Stimulated activated naive B cell treated with anti-CD40 and anti-IgM and Interleukin-4, amounts not matched to agents 10 μg/mL and 1 μg/mL and 100 μg/mL, for 72 hours (primary cell): ENCODE measurements at regions not wholly inside any gene's neighbourhood (a gene's known extent, or its start where the extent isn't known, plus 50 kb on each side); places are given as distances from the start of the nearest gene placed in this dataset.

Source experiments
- ATAC-seq, 2 donors: fragments of 150-1000 bp; cut with Tn5 transposase; replicated peaks; 2 replicates each; pipeline ENCODE4 v1.10.0; 2021; ENCODE audit warnings: moderate library complexity in 1 of 2
- DNase-seq: peaks from one replicate; pipeline ENCODE4 v3.0.0; 2021
- H3K27ac Mint-ChIP-seq: one replicate; pipeline ENCODE4 v1.8.0; 2022; ENCODE audit warnings: mild to moderate bottlenecking, mixed read lengths
- H3K27me3 Mint-ChIP-seq, 2 donors: one replicate each; pipeline ENCODE4 v1.8.0; 2022; ENCODE audit warnings: mixed read lengths in 2 of 2
- H3K36me3 Mint-ChIP-seq, 2 donors: one replicate each; pipeline ENCODE4 v1.8.0; 2022; ENCODE audit warnings: mixed read lengths in 2 of 2, mild to moderate bottlenecking in 1 of 2
- H3K4me1 Mint-ChIP-seq, 2 donors: one replicate each; pipeline ENCODE4 v1.8.0; 2022; ENCODE audit warnings: mixed read lengths in 2 of 2, mild to moderate bottlenecking in 1 of 2
- H3K4me3 Mint-ChIP-seq, 2 donors: one replicate each; pipeline ENCODE4 v1.8.0; 2022; ENCODE audit warnings: mild to moderate bottlenecking in 2 of 2, mixed read lengths in 2 of 2, moderate library complexity in 1 of 2
- H3K9me3 Mint-ChIP-seq, 2 donors: one replicate each; pipeline ENCODE4 v1.8.0; 2022; ENCODE audit warnings: mixed read lengths in 2 of 2, mild to moderate bottlenecking in 1 of 2

DNA sequence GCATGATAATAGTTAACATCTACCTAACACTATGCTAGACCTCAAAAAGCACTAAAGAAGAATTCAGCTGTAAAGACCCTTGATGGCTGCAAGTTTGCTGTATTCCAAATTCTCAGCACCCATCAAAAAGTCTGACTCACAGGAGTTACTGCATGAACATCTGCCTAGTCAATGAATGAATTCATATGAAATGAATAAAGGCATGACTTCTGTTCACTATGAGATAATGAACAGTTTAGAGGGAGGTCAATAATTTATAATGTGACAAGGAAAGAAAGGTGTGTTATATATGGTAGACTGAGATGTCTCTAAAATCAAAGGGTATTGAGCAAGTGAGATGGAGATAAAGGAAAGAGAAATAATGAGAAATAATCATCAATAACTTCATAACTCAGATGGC is 508.2 kb upstream of the TGFBR2 start:
- no peaks in the 10 kb centered on the region for H3K4me1 Mint-ChIP-seq
- H3K36me3 Mint-ChIP-seq, result no peaks in the 10 kb centered on the region
- H3K27me3 Mint-ChIP-seq, result peaks cover 0 to 3% of the 10 kb centered on the region in 2 donors
- no peak for ATAC-seq
- H3K27ac Mint-ChIP-seq, result no peak overlapping the region
- peaks cover 0 to 2% of the 10 kb centered on the region in 2 donors for H3K9me3 Mint-ChIP-seq
- H3K4me3 Mint-ChIP-seq, result no peak overlapping the region
- DNase-seq, result no peak

GRCh38 chr3:30098653-30099455 is 507.5 kb upstream of the TGFBR2 start:
- Mint-ChIP-seq H3K9me3 (peaks cover 0 to 2% of the 10 kb centered on the region in 2 donors), H3K4me3 (no peak overlapping the region), H3K27me3 (peaks cover 0 to 3% of the 10 kb centered on the region in 2 donors), H3K27ac (no peak overlapping the region), H3K4me1 (no peaks in the 10 kb centered on the region), H3K36me3 (no peaks in the 10 kb centered on the region)
- DNase-seq (no peak), ATAC-seq (peak in 1 of 2 donors; percentile 44)

- no peak for DNase-seq
- H3K27ac Mint-ChIP-seq, result no peak overlapping the region
- H3K4me1 Mint-ChIP-seq, result no peaks in the 10 kb centered on the region
- peaks cover 6 to 11% of the 10 kb centered on the region in 2 donors for H3K9me3 Mint-ChIP-seq
- ATAC-seq, result no peak
- peaks cover 2 to 6% of the 10 kb centered on the region in 2 donors for H3K36me3 Mint-ChIP-seq
- H3K4me3 Mint-ChIP-seq, result no peak overlapping the region
- peaks cover 3 to 6% of the 10 kb centered on the region in 2 donors for H3K27me3 Mint-ChIP-seq
Observed at GRCh38 chr3:30102356-30102755, 504.0 kb upstream of the TGFBR2 start.

GRCh38 chr3:30103186-30103585 is 503.2 kb upstream of the TGFBR2 start:
- H3K27ac Mint-ChIP-seq, result no peak overlapping the region
- no peaks in the 10 kb centered on the region for H3K4me1 Mint-ChIP-seq
- ATAC-seq (no peak), DNase-seq (no peak)
- H3K4me3 Mint-ChIP-seq, result no peak overlapping the region
- H3K36me3 Mint-ChIP-seq, result peaks cover 2 to 6% of the 10 kb centered on the region in 2 donors
- peaks cover 5 to 11% of the 10 kb centered on the region in 2 donors for H3K9me3 Mint-ChIP-seq
- H3K27me3 Mint-ChIP-seq, result peaks cover 3 to 6% of the 10 kb centered on the region in 2 donors

DNA sequence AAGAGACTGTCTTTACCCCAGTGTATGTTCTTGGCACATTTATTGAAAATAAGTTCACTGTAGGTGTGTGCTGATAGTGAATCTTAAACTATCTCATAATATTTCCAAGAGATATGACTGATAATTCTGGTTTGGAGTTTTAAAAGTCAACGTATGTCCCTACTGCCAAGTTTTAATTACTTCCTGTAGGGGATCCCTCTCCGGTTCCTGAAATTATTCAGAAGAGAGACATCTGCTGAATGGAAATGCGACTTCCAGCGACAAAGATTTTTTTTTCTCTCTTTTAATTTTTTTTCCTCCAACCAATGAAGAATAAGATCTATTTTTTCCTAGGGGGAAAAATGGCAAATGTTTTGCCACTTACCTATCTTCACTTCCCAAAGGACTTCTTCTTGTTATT is 498.9 kb upstream of the TGFBR2 start:
- peaks cover 0 to 6% of the 10 kb centered on the region in 2 donors for H3K27me3 Mint-ChIP-seq
- peaks cover 2 to 6% of the 10 kb centered on the region in 2 donors for H3K36me3 Mint-ChIP-seq
- no peak overlapping the region for H3K4me3 Mint-ChIP-seq
- peaks cover 0 to 7% of the 10 kb centered on the region in 2 donors for H3K4me1 Mint-ChIP-seq
- H3K9me3 Mint-ChIP-seq, result peaks cover 5 to 11% of the 10 kb centered on the region in 2 donors
- H3K27ac Mint-ChIP-seq, result no peak overlapping the region
- ATAC-seq (no peak), DNase-seq (no peak)

GRCh38 chr3:30112411-30112810 is 494.0 kb upstream of the TGFBR2 start:
- peak in 1 of 2 donors; percentile 34 for ATAC-seq

GRCh38 chr3:30112902-30113484 is 493.4 kb upstream of the TGFBR2 start:
- no peaks in the 10 kb centered on the region for H3K27me3 Mint-ChIP-seq
- no peak for DNase-seq
- H3K36me3 Mint-ChIP-seq, result no peaks in the 10 kb centered on the region
- peak; percentile 55 to 57 for ATAC-seq
- no peak overlapping the region for H3K27ac Mint-ChIP-seq
- no peak overlapping the region for H3K4me3 Mint-ChIP-seq
- peaks cover 5 to 14% of the 10 kb centered on the region in 2 donors for H3K4me1 Mint-ChIP-seq
- no peaks in the 10 kb centered on the region for H3K9me3 Mint-ChIP-seq

More at GRCh38 chr3:30112411-30112810, 494.0 kb upstream of the TGFBR2 start:
- no peak for DNase-seq
- Mint-ChIP-seq H3K9me3 (no peaks in the 10 kb centered on the region), H3K27ac (peak overlapping the region; percentile 62), H3K4me3 (no peak overlapping the region), H3K4me1 (peaks cover 5 to 14% of the 10 kb centered on the region in 2 donors), H3K27me3 (no peaks in the 10 kb centered on the region), H3K36me3 (no peaks in the 10 kb centered on the region)

GRCh38 chr3:30113906-30114305 is 492.5 kb upstream of the TGFBR2 start:
- H3K4me3 Mint-ChIP-seq, result no peak overlapping the region
- no peaks in the 10 kb centered on the region for H3K36me3 Mint-ChIP-seq
- H3K4me1 Mint-ChIP-seq, result peaks cover 5 to 14% of the 10 kb centered on the region in 2 donors
- no peaks in the 10 kb centered on the region for H3K9me3 Mint-ChIP-seq
- no peak overlapping the region for H3K27ac Mint-ChIP-seq
- DNase-seq, result no peak
- ATAC-seq, result no peak
- no peaks in the 10 kb centered on the region for H3K27me3 Mint-ChIP-seq

DNA sequence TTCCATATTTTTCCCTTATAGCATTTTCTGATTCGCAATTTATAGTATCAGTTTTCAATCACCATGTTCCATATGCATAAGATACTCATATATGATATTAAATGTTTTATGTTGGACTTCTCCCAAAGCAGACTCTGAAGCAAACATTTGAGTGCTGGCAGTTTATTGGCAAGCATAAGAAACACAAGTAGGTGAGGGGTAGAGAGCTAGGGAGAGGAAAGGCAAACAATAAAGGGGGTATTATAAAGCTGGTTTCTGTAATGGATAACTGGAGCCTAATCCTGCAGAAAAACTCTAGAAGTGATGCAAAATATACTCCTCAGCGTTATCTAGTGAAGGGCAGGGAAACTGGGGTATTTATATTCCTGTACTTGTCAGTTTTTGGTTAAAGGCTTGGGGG is 491.5 kb upstream of the TGFBR2 start:
- Mint-ChIP-seq H3K4me3 (no peak overlapping the region), H3K27me3 (no peaks in the 10 kb centered on the region), H3K4me1 (peaks cover 5 to 14% of the 10 kb centered on the region in 2 donors), H3K9me3 (no peaks in the 10 kb centered on the region), H3K36me3 (no peaks in the 10 kb centered on the region), H3K27ac (no peak overlapping the region)
- DNase-seq (no peak), ATAC-seq (no peak)

DNA sequence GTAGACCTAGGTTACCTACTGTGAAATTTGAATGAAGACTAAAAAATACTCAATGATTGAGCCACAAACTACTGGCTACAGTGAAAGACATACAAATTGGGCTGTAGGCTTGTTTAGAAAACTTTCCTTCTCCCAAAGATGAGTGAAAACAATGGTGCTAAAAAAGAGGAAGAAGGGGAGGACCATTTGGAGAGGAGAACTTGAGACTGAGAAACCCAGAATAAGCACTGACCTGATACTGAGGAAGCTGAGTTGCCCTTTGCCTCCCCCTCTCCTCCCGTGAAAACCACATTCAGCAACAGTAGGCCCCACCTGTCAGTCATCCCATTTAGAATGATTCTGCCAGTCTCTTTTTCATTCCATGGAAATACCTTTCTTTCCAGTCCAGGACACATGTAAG is 484.0 kb upstream of the TGFBR2 start:
- H3K36me3 Mint-ChIP-seq, result no peaks in the 10 kb centered on the region
- no peak overlapping the region for H3K27ac Mint-ChIP-seq
- no peak overlapping the region for H3K4me3 Mint-ChIP-seq
- ATAC-seq (no peak), DNase-seq (no peak)
- H3K27me3 Mint-ChIP-seq, result no peaks in the 10 kb centered on the region
- peaks cover 5 to 8% of the 10 kb centered on the region in 2 donors for H3K4me1 Mint-ChIP-seq
- peaks cover 4 to 5% of the 10 kb centered on the region in 2 donors for H3K9me3 Mint-ChIP-seq

DNA sequence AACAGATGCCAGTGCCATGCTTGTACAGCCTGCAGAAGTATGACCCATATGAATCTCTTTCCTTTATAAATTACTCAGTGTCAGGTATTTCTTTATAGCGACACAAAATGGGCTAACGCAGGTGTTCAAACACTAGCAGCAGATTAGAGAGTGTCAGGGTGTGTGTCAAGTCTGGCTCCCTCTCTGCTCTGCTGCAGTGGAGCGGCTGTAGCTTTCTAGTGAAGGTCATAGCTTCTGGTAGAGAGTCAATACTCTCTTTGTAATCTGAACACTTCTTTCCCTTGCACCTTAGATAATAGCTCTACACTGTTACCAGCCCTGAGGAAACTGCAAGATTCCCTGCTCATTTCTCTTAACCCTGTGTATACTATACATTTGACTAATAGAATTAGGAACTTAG is 483.2 kb upstream of the TGFBR2 start:
- DNase-seq, result no peak
- Mint-ChIP-seq H3K4me1 (peaks cover 5 to 8% of the 10 kb centered on the region in 2 donors), H3K27me3 (no peaks in the 10 kb centered on the region), H3K4me3 (no peak overlapping the region), H3K27ac (no peak overlapping the region), H3K9me3 (peaks cover 5 to 8% of the 10 kb centered on the region in 2 donors), H3K36me3 (no peaks in the 10 kb centered on the region)
- no peak for ATAC-seq

GRCh38 chr3:30123755-30124154 is 482.6 kb upstream of the TGFBR2 start:
- H3K4me3 Mint-ChIP-seq, result no peak overlapping the region
- H3K9me3 Mint-ChIP-seq, result peaks cover 5 to 8% of the 10 kb centered on the region in 2 donors
- H3K4me1 Mint-ChIP-seq, result peaks cover 5 to 8% of the 10 kb centered on the region in 2 donors
- DNase-seq (no peak), ATAC-seq (no peak)
- H3K27ac Mint-ChIP-seq, result no peak overlapping the region
- H3K36me3 Mint-ChIP-seq, result no peaks in the 10 kb centered on the region
- no peaks in the 10 kb centered on the region for H3K27me3 Mint-ChIP-seq

DNA sequence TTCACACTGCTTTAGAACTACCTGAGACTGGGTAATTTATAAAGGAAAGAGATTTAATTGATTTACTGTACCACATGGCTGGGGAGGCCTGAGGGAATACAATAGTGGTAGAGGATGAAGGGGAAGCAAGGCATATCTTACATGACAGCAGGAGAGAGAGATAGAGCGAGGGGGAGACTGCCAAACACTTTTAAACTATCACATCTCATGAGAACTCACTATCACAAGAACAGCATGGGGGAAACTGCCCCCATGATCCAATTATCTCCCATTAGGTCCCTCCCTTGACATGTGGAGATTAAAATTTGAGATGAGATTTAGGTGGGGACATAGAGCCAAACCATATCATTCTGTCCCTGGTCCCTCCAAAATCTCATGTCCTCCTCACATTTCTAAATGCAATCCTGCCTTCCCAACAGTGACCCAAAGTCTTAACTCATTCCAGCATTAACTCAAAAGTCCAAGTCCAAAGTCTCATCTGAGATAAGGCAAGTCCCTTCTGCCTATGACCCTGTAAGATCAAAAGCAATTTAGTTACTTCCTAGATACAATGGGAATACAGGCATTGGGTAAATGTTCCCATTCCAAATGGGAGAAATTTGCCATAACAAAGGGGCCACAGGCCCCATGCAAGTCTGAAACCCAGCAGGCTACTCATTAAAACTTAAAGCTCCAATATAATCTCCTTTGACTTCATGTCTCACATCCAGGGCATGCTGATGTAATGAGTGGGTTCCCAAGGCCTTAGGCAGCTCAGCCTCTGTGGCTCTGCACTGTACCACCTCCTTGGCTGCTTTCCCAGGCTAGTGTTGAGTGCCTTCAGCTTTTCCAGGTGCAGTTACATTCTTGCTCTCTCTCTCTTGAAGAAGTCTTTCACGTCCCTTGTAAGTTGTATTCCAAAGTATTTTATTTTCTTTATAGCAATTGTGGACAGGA is 481.7 kb upstream of the TGFBR2 start:
- peaks cover 5 to 8% of the 10 kb centered on the region in 2 donors for H3K9me3 Mint-ChIP-seq
- H3K4me1 Mint-ChIP-seq, result peaks cover 5 to 8% of the 10 kb centered on the region in 2 donors
- H3K27me3 Mint-ChIP-seq, result no peaks in the 10 kb centered on the region
- H3K27ac Mint-ChIP-seq, result no peak overlapping the region
- no peak overlapping the region for H3K4me3 Mint-ChIP-seq
- no peak for ATAC-seq
- DNase-seq, result no peak
- H3K36me3 Mint-ChIP-seq, result no peaks in the 10 kb centered on the region

GRCh38 chr3:30129765-30130164 is 476.6 kb upstream of the TGFBR2 start:
- Mint-ChIP-seq H3K36me3 (no peaks in the 10 kb centered on the region), H3K4me3 (no peak overlapping the region), H3K27ac (no peak overlapping the region), H3K27me3 (no peaks in the 10 kb centered on the region), H3K9me3 (peaks cover 0 to 5% of the 10 kb centered on the region in 2 donors), H3K4me1 (no peaks in the 10 kb centered on the region)
- DNase-seq, result no peak
- no peak for ATAC-seq
